HG03565 (cell line): ENCODE measurements at regions not wholly inside any gene's neighbourhood (a gene's known extent, or its start where the extent isn't known, plus 50 kb on each side); places are given as distances from the start of the nearest gene placed in this dataset.

Source experiments
- ATAC-seq: cut with Tn5 transposase; IDR thresholded peaks from one replicate; pipeline ENCODE4 v1.9.1; 2021; ENCODE audit warnings: mild to moderate bottlenecking, moderate library complexity; ENCODE audit not compliant: unreplicated experiment

DNA sequence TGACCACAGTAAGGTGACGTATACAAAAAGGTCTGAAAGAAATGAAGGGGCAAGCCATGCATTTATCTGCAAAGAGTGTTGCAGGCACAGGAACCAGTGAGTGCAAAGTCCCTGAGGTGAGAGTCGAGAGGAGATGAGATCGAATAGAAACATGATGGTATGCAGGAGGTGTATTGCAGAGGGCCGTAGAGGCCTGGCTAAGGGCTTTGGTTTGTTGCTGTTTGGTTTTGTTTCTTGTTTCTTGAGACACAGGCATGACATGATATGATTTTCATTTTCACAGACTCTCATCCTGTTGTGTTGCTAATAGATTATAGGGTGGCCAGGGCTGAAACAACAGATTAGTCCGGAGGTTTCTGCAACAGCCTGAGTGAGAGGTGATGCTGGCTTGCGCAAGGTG lies 80.4 kb downstream of the HSPH1 start:
- no peak for ATAC-seq

DNA sequence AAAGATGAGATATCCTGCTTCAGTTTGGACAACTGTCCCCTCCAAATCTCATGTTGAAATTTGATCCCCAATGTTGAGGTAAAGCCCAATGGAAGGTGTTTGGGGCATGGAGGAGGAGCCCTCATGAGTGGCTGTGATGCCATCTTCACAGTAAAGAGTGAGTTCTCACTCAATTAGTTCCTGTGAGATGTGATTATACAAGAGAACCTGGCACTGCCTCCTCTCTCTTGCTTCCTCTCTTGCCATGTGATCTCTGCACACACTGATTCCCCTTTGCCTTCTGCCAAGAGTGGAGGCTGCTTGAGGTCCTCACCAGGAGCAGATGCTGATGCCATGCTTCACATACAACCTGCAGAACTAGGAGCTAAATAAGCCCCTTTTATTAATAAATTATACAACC lies 86.9 kb downstream of the HSPH1 start:
- no peak for ATAC-seq

DNA sequence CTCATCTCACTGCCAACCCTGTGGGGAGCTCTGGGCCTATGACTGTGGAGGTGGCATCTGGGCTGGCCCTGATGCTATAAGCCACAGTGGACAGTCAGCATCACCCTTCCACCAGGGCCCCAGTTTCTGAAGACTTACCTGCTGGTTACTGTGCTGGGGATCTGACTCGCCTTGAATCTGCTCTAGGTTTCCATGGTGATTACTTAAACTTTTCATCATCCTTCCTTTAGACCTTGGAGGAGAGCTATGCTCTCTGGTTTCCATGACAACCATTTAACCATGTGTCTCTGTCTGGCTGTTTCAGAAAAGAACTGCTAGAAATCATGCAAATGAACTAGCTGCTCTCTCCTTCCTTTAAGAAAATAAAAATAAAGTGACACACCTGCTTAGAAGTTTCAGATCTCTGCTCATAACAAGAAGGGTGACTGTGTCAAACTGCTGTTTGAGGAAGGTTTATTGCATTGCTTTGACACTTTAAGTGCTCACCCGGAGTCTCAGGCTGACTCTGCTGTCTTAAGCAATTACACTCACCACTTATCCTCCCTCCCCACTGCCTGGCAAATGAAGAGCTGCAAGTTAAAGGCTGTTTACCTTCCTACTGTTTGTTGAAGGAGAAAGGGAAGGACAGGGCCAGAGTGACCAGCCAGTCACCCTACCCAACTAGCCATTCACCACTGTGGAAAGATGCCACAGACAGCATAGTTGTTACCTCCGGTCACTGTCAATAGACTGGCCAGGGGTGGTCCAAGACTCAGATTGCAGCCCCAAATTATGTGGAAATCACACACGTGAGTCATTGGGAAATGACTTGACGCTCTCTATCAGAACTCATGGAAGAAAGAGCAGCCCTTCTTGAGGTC lies 87.6 kb downstream of the HSPH1 start:
- peak; percentile 97 for ATAC-seq

DNA sequence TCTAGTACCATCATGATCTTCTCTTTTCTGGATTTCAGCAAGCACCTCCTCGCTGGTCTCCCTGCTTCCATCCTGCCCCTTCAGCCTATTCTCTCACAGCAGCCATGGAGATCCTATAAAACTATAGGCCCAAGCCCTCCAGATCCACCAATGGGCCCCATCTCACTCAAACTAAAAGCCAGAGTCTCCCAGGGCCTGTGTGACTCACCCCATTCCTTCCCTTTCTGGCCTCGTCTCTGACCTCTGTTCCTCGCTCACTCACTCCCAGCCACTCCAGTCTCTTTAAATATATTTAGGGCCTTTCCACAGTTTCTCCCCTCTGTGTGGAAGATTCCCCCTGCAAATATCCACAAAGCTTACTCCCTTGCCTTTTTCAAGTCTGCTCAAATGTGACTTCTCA lies 89.7 kb downstream of the HSPH1 start:
- no peak for ATAC-seq

DNA sequence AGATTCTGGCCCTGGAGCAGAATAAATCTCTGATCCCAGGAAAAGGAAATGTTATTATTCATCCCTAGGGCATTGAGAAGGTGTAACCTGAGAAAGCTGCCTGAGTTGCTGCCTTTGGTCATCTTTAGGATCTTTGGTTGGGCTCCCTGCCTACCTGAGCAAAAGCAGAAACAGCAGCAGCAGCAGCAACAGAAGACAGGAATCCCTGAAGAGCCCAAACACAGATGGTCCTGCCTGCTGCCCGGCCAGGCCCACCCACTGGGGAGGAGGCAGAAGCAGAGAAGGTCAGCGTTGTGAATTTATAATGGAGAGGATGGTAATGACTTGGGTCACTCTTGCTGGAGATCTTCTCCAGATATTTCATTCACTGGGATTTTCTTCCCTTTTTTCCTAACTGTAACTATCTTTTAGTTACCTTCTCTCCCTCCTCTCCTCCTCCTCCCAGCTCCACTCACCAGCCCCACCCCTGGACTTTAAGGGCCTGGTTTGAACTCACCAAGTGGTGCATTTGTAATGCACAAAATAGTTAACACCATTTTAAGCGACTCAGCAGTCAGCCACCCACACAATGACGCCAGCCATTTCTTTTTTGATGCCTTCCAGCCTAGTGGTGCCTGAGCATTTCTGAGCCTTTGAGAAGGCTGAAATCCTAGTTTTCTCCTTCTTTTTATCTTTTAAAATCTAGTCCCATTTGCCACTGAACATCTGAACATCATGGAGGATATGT lies 91.7 kb downstream of the HSPH1 start:
- no peak for ATAC-seq

DNA sequence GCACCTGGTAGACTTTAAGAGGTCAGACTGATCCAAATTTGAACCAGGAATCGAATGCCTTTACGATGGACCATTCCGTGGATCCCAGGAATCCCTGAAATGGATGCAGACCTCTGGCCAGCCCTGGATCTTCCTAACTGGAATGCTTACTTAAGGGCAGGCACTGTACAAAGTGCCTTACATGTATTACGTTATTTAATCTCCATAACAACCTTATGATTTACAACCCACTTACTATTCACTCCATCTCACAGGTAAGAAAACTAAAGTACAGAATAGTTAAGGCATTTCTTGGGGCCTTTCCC lies 93.6 kb downstream of the HSPH1 start:
- ATAC-seq: no peak

DNA sequence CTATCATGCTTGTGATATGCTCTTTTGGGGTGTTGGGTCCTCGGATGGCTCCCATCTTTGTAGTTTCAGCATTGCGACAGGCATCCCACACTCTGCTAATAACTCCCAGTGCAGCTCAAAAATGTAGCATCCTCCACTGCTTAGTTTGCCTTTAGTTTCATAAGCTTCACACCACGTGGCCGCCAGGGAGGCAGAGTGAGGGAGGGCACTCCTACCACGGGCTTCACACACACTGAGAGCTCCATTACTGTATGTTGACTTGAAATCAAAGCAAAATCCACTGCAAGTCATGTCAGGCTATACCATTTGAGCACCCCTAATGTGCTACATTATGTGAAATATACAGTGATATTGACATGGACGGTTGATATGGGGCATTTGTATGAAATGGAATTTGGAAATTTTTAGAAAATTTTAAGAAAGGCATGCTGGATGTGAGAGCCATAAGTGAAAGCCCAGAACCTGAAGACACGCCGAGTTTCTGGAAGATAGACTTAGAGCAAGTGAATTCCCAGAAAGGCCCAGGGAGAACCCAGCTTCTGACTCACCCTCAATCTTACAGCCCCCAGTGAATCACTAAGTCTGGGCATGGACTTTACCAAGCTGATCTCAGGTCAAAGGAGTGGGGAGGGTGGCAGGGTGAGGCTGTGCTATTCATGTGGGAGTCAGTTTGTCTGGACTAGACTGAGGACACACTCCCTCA lies 94.1 kb downstream of the HSPH1 start:
- no peak for ATAC-seq

DNA sequence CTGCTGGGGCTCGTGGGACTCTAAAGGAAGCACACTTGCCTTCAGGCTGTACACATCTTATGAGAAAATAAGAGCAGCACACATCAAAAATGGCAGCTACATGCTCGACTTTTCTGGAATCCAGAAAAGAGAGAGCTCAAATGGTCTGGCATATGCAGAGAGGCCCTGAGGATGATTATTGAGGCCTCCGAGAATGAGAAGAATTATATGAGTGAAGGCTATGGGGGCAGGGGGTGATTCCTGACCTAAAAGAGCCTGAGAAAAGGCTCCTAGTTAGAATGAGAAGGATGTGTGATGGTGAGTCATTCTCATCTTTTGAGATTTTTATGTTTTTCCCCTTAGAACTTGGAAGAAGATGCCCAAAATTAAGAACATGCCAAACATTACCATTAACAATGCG lies 97.1 kb downstream of the HSPH1 start:
- ATAC-seq: no peak

DNA sequence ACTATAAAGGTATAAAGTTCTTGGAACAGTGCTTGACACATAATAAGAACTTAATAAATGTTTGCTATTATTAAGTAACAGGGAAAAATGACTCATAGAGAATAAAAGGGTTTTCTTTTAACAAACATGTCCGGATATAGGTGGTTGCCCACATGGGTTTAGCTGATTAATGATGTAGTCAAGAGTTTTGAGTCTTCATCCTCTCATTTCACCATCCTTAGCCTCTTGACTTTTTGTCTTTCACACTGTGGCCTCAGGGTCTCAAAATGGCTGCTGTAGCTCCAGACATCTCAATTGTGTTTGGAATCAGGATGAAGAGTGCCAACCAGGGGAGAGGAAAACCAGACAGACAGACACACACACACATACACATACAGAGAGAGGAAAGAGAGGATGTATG lies 97.9 kb downstream of the HSPH1 start:
- no peak for ATAC-seq

DNA sequence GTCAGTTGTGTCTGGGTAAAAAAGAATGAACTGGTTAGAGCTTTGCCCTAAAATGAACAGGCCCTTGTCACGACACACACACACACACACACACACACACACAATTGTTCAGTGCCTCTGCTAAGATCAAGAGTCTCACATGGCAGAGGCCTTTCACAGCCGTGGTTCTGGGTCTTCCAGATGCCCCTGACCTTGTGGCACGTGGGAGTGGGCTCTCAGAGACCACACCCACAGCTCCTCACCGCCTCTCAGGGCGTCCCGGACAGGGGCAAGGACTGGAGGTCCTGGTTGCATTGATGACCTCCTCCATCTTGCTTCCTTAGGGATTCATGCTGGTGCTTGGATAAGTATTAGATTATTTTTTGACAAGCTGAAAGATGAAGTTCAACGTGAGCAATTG lies 101.0 kb downstream of the HSPH1 start:
- no peak for ATAC-seq

DNA sequence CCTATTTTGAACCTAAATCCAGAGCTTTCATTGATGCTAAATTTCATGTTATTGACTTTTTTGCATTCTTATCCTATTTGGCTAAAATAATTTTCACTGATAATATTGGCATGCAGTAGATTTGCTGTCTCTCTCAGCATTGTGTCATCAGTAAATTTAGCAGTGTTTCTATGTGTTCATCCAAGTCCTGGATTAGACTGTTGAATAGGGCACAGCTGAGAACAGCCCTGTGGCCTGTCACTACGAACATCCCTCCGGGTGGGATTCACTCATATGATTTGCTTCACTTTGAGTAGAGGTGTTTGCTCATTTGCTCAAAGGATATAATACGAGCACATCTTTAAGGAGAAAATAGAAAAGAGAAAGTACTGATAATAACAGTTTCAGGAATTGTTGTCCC lies 101.5 kb downstream of the HSPH1 start:
- ATAC-seq: no peak

DNA sequence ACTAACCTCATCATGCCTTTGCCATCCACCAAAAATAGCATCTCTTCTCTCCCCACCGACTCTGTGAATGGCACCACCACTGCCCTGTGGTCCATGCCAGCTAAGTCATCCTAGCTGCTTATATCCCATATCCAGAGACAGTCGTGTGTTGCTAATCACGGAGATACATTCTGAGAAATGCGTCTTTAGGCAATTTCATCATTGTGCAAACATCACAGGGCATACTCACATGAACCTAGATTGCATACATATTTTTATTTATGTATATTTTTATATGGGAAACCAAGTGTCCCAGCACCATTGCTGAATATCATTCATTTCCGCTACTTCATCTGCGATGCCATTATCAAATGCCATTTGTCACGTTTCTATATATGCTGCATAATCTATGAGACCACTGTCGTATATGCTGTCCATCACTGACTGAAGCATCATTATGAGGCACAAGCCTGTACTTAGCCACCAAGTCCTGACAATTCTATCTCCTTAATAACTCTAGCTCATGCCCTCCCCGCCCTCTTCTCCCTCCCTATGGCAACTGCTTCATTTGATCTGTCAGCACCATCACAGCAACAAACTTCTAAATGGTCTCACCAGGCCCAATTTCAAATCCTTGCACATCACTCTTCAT lies 104.2 kb downstream of the HSPH1 start:
- no peak for ATAC-seq

DNA sequence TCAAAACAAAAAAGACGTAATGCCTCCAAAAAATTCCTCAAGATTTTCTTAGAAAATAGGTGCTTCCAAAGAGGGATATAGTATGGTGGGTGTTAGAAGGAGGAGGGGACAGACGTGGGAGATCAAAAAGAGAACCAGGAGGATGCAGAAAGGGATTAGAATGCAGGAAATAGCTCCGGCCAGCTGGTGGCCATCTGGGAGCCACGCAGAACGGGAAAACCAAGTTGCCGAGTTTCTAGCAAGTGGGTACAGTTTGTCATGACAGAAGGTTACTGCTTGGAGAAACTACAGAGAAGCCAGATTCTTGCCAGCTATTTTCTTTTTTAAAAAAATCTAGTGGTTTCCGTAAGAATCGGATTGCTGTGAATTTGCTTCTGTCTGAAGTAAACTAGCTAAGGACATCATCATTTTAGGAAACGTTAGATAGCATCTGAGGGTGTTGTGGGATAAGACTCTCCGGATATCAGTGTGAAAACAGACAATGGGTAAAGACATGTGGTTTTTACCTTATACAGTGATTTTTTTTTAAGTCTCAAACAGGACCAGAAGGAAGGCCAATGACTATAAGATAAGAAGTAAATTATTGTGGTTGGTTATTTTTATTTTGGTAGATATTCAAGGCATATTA lies 104.9 kb downstream of the HSPH1 start:
- no peak for ATAC-seq

DNA sequence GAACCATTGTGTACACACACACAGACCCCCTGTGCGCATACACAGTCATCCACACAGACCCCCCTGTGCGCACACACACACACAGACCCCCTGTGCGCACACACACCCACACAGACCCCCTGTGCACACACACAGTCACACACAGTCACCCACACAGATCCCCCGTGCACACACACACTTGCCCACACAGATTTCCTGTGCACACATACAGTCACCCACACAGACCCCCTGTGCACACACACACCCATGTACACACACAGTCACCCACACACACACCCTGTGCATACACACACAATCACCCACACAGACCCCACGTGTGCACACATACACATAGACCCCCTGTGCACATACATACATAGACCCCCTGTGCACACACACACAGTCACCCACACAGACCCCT lies 106.1 kb downstream of the HSPH1 start:
- no peak for ATAC-seq

DNA sequence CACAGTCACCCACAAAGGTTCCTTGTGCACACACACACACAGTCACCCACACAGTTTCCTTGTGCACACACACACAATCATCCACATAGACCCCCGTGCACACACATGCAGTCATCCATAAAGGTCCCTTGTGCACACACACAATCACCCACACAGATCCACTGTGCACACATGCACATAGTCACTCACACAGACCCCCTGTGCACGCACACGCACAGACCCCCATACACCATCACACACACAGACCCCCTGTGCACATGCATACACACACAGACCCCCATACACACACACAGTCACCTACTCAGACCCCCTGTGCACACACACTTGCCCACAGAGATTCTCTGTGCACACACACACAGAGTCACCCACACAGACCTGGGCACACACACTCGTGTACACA lies 107.1 kb downstream of the HSPH1 start:
- no peak for ATAC-seq

DNA sequence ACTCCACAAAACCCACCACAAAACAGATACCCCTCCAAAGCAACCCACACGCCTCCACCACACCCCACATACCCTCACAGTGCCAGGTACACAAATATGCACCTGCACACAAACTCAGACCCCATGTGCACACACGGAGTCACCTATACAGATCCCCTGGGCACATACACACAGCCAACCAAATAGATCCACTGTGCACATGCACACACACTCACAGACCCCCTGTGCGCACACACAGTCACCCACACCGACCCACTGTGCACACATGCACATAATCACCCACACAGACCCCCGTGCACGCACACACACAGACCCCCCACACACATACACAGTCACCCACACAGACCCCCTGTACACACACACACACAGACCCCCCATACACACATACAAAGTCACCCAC lies 107.8 kb downstream of the HSPH1 start:
- ATAC-seq: no peak

DNA sequence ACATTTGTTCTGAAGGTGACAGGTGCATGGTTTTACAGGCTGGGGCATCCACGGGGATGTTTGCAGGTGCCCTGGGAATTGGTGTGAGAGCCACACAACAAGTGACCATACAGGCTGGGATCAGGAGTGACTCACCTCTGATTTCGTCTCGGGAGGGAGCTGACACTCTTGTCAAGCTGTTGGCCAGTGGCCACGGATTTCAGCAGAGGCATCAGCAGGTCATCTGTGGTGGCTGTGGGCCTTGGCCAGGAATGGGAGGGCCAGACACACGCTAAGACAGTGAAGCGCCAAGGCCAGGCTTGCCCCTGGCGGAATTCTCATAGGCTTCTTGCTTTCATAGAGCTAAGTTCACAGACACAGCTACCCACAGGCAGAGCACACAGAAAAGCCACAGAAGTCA lies 108.6 kb downstream of the HSPH1 start:
- no peak for ATAC-seq

DNA sequence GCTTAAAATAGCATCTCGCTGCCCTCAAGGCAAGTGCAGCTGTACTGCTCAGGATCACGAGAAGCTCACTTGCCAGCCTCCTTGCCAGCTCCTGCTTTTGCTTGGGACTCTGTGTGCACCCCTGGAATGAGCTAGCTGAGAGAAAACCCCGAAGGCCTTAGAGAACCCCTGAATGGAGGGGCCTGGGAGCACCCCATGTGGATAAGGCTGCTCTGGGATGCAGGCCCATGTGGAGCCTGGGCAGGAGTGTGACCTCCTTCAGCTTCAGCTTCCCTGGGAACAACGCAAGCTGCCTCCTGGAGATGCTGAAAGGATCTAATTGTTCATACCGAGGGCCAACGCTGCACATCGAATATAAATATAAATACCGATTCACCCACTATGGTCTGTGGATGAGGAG lies 109.2 kb downstream of the HSPH1 start:
- no peak for ATAC-seq

DNA sequence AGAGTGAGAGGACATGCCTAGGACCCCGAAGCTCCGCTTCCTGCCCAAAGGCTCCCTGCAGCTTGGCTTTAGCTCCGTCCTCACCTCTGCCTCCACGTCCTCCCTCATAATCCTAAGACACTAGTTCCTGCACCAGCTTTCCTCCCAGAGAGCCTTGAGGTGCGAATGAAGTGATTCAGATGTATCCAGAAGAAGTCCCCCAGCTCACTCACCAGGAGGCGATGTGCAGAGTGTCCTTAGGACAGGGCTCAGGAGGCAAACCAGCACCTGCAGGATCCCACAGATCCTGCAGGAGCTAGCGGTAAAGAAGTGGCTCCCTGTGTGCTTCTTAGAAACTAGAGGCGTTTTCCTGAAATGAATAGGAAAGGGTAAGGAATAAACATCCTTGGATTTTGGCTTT lies 109.7 kb downstream of the HSPH1 start:
- no peak for ATAC-seq

DNA sequence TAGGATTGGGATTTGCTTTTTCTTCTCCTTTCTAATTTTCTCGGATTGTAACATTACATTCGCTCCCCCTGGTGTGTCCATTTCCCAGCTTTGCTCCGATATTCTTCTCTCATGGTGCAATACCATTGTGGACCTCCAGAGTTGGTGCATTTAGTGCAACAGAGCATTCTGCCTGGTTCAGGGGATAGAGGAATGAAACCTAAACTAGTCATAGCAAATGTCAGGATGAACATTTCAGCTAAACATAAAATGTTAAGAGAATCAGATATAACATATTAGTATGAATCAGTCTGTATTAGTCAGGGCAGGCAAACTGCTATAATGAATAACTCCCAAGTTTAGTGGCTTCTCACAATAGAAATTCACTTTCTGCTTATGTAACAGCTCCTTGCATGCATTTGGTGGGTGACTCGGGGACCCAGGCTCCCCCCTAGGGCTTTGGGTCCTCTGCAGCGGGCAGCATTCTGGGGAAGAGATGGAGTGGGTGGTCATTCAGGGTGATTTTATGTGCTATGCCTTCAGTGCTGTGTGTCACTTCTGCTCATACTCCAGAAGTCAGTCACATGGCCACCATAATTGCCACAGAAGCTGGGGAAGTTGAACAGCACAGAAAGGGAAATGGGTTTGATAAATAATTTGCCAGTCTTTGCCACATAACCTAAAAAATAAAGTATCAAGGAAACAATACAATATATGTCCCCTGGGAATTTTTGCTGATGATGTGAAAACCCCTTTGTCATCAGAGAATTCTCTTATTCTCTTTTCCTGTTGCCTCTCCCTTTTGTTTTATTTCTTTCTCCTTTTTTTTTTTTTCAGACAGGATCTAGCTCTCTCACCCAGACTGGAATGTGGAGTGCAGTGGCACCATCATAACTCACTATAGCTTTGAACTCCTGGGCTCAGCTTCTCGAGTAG lies 111.0 kb downstream of the HSPH1 start:
- no peak for ATAC-seq
